ENCODE measurements at regions not wholly inside any gene's neighbourhood (a gene's known extent, or its start where the extent isn't known, plus 50 kb on each side); places are given as distances from the start of the nearest gene placed in this dataset.
A peak's percentile ranks its signal among the peaks of the same experiment; 100 is the strongest.

DNA sequence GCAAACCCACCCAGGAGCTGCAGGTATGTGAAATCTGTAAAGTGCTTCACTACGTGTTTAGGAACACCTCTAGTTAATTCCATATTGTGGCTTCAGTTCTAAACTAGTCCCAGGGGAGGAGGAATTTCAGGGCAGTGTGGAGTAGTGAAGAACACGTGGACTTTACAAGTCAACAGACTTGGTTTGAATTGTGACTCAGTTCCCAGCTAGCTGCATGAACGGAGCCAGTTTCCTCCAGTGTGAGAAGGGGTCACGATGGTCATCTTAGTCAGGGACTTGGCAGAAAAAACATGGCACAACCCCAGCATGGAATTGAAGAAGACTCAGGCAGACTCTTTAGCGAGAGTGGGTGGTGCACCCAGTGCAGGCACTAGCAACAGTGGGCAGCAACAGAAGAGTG, 175.7 kb upstream of the UBL3 start:
- no peak overlapping the region for H3K27ac ChIP-seq (ENCODE audit: low read length)
- no peak overlapping the region for H3K4me3 ChIP-seq (ENCODE audit: low read length)
- 72% methylated on average over 4 of the region's 5 CpGs for WGBS (ENCODE audit: insufficient coverage)
- no peaks in the 10 kb centered on the region for H3K27me3 ChIP-seq (ENCODE audit: control insufficient read depth, insufficient read depth, low read length)
- H3K4me1 ChIP-seq (ENCODE audit: control insufficient read depth, insufficient read depth, low read length): no peaks in the 10 kb centered on the region
- no peak for DNase-seq
- no peaks in the 10 kb centered on the region for H3K9me3 ChIP-seq (replicated peaks; ENCODE audit: control insufficient read depth, low read depth, low read length)
- H3K36me3 ChIP-seq (ENCODE audit: control insufficient read depth, insufficient read depth, low read length): no peaks in the 10 kb centered on the region

GRCh38 chr13:30025351-30025750, 174.9 kb upstream of the UBL3 start:
- Histone ChIP-seq H3K4me1 (ENCODE audit: control insufficient read depth, insufficient read depth, low read length) (no peaks in the 10 kb centered on the region), H3K9me3 (replicated peaks; ENCODE audit: control insufficient read depth, low read depth, low read length) (no peaks in the 10 kb centered on the region), H3K27me3 (ENCODE audit: control insufficient read depth, insufficient read depth, low read length) (no peaks in the 10 kb centered on the region), H3K4me3 (ENCODE audit: low read length) (no peak overlapping the region), H3K27ac (ENCODE audit: low read length) (no peak overlapping the region), H3K36me3 (ENCODE audit: control insufficient read depth, insufficient read depth, low read length) (no peaks in the 10 kb centered on the region)
- no CpG with 5 or more reads among the region's 1 CpG for WGBS (ENCODE audit: insufficient coverage)
- no peak for DNase-seq

DNA sequence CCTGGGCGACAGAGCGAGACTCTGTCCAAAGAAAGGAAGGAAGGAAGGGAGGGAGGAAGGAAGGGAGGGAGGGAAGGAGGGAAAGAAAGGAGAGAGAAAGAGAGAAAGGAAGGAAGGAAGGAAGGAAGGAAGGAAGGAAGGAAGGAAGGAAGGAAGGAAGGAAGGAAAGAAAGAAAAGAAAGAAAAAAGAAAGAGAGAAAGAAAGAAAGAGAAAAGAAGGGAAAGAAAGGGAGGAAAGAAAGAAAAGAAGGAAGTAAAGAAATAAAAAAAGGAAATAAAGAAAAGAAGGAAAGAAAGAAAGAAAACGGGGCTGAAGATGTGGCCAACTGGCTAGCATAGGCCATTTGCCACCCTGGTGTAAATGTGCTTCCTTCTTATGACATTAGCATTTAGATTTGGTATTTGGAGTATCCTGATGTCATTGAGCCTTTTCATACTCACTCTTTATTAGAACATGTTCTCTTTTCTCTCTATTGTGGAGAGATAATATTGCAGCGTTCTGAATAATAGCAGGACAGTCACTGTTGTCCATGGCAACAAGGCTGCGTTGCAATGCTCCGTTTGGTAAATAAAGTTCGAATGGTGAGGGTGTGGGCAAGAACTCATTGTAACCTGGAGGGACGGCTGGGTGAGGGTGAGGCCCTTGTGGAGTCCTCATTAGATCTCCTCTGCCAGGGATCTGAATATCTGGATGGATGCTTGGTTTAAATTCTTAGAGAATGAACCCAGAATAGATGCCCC, 173.9 kb upstream of the UBL3 start:
- 81% methylated on average over 7 of the region's 8 CpGs for WGBS (ENCODE audit: insufficient coverage)
- Histone ChIP-seq H3K36me3 (ENCODE audit: control insufficient read depth, insufficient read depth, low read length) (no peaks in the 10 kb centered on the region), H3K9me3 (replicated peaks; ENCODE audit: control insufficient read depth, low read depth, low read length) (no peaks in the 10 kb centered on the region), H3K4me1 (ENCODE audit: control insufficient read depth, insufficient read depth, low read length) (no peaks in the 10 kb centered on the region), H3K27me3 (ENCODE audit: control insufficient read depth, insufficient read depth, low read length) (no peaks in the 10 kb centered on the region), H3K4me3 (ENCODE audit: low read length) (no peak overlapping the region), H3K27ac (ENCODE audit: low read length) (no peak overlapping the region)
- DNase-seq: no peak

- Histone ChIP-seq H3K27me3 (ENCODE audit: control insufficient read depth, insufficient read depth, low read length) (no peaks in the 10 kb centered on the region), H3K9me3 (replicated peaks; ENCODE audit: control insufficient read depth, low read depth, low read length) (no peaks in the 10 kb centered on the region), H3K27ac (ENCODE audit: low read length) (no peak overlapping the region), H3K36me3 (ENCODE audit: control insufficient read depth, insufficient read depth, low read length) (no peaks in the 10 kb centered on the region), H3K4me3 (ENCODE audit: low read length) (no peak overlapping the region), H3K4me1 (ENCODE audit: control insufficient read depth, insufficient read depth, low read length) (no peaks in the 10 kb centered on the region)
- 75% methylated on average over 7 of the region's 8 CpGs for WGBS (ENCODE audit: insufficient coverage)
- DNase-seq: no peak
Observed at GRCh38 chr13:30023196-30023895, 172.9 kb upstream of the UBL3 start.

DNA sequence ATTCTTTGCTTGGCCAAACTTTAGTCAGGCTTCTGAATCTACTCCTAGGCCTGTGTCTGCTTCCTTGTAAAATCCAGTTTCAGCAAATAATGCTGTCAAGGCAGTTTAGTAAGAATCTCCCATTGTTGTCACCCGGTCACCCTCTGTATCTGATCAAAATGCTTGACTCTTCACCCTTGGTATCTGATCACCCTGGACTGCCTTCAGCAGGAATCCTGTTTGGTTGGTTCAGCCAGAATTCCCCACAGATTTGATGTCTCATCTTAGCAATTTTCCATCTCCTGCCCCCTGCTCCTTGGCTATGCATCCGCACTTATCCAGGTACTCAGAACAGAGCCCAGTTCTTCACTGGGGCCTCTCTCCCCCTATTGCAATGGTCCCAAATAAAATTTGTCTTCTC, 172.4 kb upstream of the UBL3 start:
- Histone ChIP-seq H3K27ac (ENCODE audit: low read length) (no peak overlapping the region), H3K4me3 (ENCODE audit: low read length) (no peak overlapping the region), H3K27me3 (ENCODE audit: control insufficient read depth, insufficient read depth, low read length) (no peaks in the 10 kb centered on the region), H3K9me3 (replicated peaks; ENCODE audit: control insufficient read depth, low read depth, low read length) (no peaks in the 10 kb centered on the region), H3K4me1 (ENCODE audit: control insufficient read depth, insufficient read depth, low read length) (peaks cover 3% of the 10 kb centered on the region), H3K36me3 (ENCODE audit: control insufficient read depth, insufficient read depth, low read length) (no peaks in the 10 kb centered on the region)
- 81% methylated on average over 2 of the region's 2 CpGs for WGBS (ENCODE audit: insufficient coverage)
- DNase-seq: no peak

- Histone ChIP-seq H3K36me3 (ENCODE audit: control insufficient read depth, insufficient read depth, low read length) (no peaks in the 10 kb centered on the region), H3K27ac (ENCODE audit: low read length) (no peak overlapping the region), H3K4me1 (ENCODE audit: control insufficient read depth, insufficient read depth, low read length) (peaks cover 4% of the 10 kb centered on the region), H3K4me3 (ENCODE audit: low read length) (no peak overlapping the region), H3K9me3 (replicated peaks; ENCODE audit: control insufficient read depth, low read depth, low read length) (no peaks in the 10 kb centered on the region), H3K27me3 (ENCODE audit: control insufficient read depth, insufficient read depth, low read length) (no peaks in the 10 kb centered on the region)
- no peak for DNase-seq
- WGBS (ENCODE audit: insufficient coverage): 80% methylated on average over 9 of the region's 10 CpGs
Observed at GRCh38 chr13:30022256-30022655, 171.8 kb upstream of the UBL3 start.

- Histone ChIP-seq H3K27me3 (ENCODE audit: control insufficient read depth, insufficient read depth, low read length) (no peaks in the 10 kb centered on the region), H3K4me3 (ENCODE audit: low read length) (no peak overlapping the region), H3K36me3 (ENCODE audit: control insufficient read depth, insufficient read depth, low read length) (no peaks in the 10 kb centered on the region), H3K4me1 (ENCODE audit: control insufficient read depth, insufficient read depth, low read length) (peaks cover 4% of the 10 kb centered on the region), H3K27ac (ENCODE audit: low read length) (no peak overlapping the region), H3K9me3 (replicated peaks; ENCODE audit: control insufficient read depth, low read depth, low read length) (no peaks in the 10 kb centered on the region)
- no peak for DNase-seq
- no CpG with 5 or more reads among the region's 2 CpGs for WGBS (ENCODE audit: insufficient coverage)
Observed at GRCh38 chr13:30021611-30022010, 171.2 kb upstream of the UBL3 start.

- WGBS (ENCODE audit: insufficient coverage): 78% methylated on average over 1 of the region's 4 CpGs
- Histone ChIP-seq H3K27me3 (ENCODE audit: control insufficient read depth, insufficient read depth, low read length) (no peaks in the 10 kb centered on the region), H3K27ac (ENCODE audit: low read length) (no peak overlapping the region), H3K4me1 (ENCODE audit: control insufficient read depth, insufficient read depth, low read length) (peaks cover 4% of the 10 kb centered on the region), H3K4me3 (ENCODE audit: low read length) (no peak overlapping the region), H3K9me3 (replicated peaks; ENCODE audit: control insufficient read depth, low read depth, low read length) (no peaks in the 10 kb centered on the region), H3K36me3 (ENCODE audit: control insufficient read depth, insufficient read depth, low read length) (no peaks in the 10 kb centered on the region)
- no peak for DNase-seq
Observed at GRCh38 chr13:30020726-30021312, 170.4 kb upstream of the UBL3 start.

DNA sequence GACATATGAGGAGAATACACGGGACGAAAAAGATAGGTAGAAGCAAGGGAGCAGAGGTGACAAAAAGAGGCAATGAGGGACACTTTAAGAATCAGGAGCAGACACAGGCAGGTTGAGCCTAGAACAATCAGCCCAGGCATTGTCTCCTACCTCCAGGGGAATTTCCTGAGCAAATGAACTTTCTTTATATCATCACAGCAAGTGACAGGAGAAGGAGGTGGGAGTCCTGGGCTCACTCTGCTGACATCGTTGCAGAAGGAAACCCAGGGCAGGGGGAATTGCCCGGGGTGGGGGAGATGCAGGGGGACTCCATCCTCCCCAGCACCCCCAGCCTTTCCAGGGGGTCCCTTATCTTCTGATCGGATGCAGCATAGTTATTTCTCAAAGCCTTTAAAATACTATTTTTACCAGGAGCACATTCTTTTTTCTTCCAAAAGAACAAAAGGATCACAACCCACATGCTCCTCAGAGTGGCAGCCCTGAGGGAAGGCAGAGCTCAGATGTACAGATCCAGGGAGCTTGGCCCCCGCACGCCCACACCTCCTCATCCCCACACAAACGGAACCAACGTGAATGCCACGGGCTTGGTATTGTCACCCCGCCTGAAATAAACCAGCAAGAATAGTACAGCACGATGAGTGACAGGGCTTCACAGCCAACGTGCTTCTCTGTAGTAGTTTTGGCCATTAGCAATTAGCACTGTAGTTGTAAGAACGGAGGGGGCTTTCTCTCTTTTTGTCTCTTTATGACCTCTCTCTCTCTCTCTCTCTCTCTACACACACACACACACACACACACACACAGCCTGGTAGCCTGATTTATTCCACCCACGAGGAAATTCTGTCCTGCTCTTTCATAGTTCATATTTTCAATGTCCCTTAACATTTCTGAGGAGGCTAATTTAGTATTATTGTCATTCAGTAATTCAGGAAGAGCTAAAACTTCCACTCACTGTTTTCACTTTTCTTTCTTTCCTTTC, 169.5 kb upstream of the UBL3 start:
- Histone ChIP-seq H3K4me3 (ENCODE audit: low read length) (no peak overlapping the region), H3K4me1 (ENCODE audit: control insufficient read depth, insufficient read depth, low read length) (peaks cover 4% of the 10 kb centered on the region), H3K27me3 (ENCODE audit: control insufficient read depth, insufficient read depth, low read length) (no peaks in the 10 kb centered on the region), H3K27ac (ENCODE audit: low read length) (no peak overlapping the region), H3K36me3 (ENCODE audit: control insufficient read depth, insufficient read depth, low read length) (no peaks in the 10 kb centered on the region), H3K9me3 (replicated peaks; ENCODE audit: control insufficient read depth, low read depth, low read length) (no peaks in the 10 kb centered on the region)
- DNase-seq: no peak
- 51% methylated on average over 3 of the region's 15 CpGs for WGBS (ENCODE audit: insufficient coverage)

- peak; percentile 27 for DNase-seq
- WGBS (ENCODE audit: insufficient coverage): 44% methylated on average over 3 of the region's 4 CpGs
Observed at GRCh38 chr13:30017880-30018279, 167.5 kb upstream of the UBL3 start.

More at GRCh38 chr13:30017880-30018279, 167.5 kb upstream of the UBL3 start:
- Histone ChIP-seq H3K4me1 (ENCODE audit: control insufficient read depth, insufficient read depth, low read length) (peaks cover 4% of the 10 kb centered on the region), H3K27ac (ENCODE audit: low read length) (no peak overlapping the region), H3K9me3 (replicated peaks; ENCODE audit: control insufficient read depth, low read depth, low read length) (no peaks in the 10 kb centered on the region), H3K4me3 (ENCODE audit: low read length) (no peak overlapping the region), H3K27me3 (ENCODE audit: control insufficient read depth, insufficient read depth, low read length) (no peaks in the 10 kb centered on the region), H3K36me3 (ENCODE audit: control insufficient read depth, insufficient read depth, low read length) (no peaks in the 10 kb centered on the region)
